OCI-LY1 (cell line): ENCODE measurements at regions not wholly inside any gene's neighbourhood (a gene's known extent, or its start where the extent isn't known, plus 50 kb on each side); places are given as distances from the start of the nearest gene placed in this dataset.

Source experiments
- EZH2 ChIP-seq: fragments of 200-600 bp; sonication (generic), shearing (Covaris generic); IDR thresholded peaks from 2 replicates; pipeline ENCODE4 v1.8.0; 2017; ENCODE audit warnings: borderline replicate concordance, mixed run types, mild to moderate bottlenecking, antibody characterized with exemption, low read length, moderate library complexity, mixed read lengths
- TF ChIP-seq, protein P1 (sequence below): fragments of 200-600 bp; sonication (generic), shearing (Covaris generic); IDR thresholded peaks from 2 replicates; pipeline ENCODE4 v1.5.1; 2017; ENCODE audit warnings: mild to moderate bottlenecking, antibody characterized with exemption, low read length, moderate library complexity, mixed read lengths

DNA sequence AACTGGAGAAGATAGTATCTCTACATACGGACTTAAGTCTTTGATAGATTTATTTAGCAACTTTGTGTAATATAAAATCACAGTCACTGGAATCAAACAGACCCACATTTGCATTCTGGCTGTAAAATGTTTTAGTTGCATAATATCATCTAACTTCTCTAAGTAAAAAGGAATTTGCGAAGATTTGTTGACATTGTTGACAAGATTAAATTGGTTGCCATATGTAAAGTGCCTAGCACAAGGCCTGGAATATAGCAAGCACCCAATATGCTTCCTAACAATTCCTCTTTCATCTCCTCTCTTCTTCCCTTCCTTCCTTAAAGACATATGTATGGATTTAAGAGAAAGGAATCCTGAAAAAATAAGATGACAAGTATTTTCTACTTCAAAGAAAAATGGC, 295.4 kb upstream of the PPFIA2 start:
- TF ChIP-seq, protein P1, sequence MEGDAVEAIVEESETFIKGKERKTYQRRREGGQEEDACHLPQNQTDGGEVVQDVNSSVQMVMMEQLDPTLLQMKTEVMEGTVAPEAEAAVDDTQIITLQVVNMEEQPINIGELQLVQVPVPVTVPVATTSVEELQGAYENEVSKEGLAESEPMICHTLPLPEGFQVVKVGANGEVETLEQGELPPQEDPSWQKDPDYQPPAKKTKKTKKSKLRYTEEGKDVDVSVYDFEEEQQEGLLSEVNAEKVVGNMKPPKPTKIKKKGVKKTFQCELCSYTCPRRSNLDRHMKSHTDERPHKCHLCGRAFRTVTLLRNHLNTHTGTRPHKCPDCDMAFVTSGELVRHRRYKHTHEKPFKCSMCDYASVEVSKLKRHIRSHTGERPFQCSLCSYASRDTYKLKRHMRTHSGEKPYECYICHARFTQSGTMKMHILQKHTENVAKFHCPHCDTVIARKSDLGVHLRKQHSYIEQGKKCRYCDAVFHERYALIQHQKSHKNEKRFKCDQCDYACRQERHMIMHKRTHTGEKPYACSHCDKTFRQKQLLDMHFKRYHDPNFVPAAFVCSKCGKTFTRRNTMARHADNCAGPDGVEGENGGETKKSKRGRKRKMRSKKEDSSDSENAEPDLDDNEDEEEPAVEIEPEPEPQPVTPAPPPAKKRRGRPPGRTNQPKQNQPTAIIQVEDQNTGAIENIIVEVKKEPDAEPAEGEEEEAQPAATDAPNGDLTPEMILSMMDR, result no peak
- TF ChIP-seq EZH2, result no peak
